ENCODE measurements at regions not wholly inside any gene's neighbourhood (a gene's known extent, or its start where the extent isn't known, plus 50 kb on each side); places are given as distances from the start of the nearest gene placed in this dataset.

DNA sequence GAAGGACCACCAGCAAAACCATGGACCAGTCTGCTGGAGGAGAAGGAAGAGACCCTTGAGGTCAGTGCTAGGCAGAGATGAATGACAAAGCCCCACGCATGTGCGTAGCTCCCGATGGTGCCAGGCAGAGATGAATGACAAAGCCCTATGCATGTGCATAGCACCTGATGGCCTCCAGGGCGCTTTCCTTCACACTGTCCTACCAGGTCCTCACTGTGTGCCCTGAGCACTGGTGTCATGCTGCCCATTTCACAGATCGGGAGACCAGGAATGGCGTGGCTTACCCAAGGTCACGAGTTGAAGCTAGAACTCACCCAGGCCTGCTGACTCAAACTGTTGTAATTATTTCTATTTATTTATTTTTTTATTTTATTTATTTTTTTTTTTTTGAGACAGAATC, 149.6 kb downstream of the KATNIP start:
- Mint-ChIP-seq H3K36me3 (ENCODE audit: low read depth) (peaks cover 23% of the 10 kb centered on the region), H3K4me3 (no peak overlapping the region), H3K9me3 (no peaks in the 10 kb centered on the region), H3K27me3 (no peaks in the 10 kb centered on the region), H3K27ac (no peak overlapping the region), H3K4me1 (ENCODE audit: low read depth) (no peaks in the 10 kb centered on the region)
- intact Hi-C loops (cut with DNase I, micrococcal nuclease): no loop called here
- DNase-seq (peak in 1 of 14 experiments; percentile 25), ATAC-seq (ENCODE audit: poor library complexity) (no peak)
- POLR2A ChIA-PET: no interaction called here
- H3K9me3 ChIP-seq (ENCODE audit: control insufficient read depth in 1 of 2, insufficient read depth in 1 of 2, low read length in 2 of 2): no peaks in the 10 kb centered on the region
- H3K36me3 ChIP-seq (ENCODE audit: insufficient read depth, low read length): peaks cover 20% of the 10 kb centered on the region
- TF ChIP-seq, protein P1, sequence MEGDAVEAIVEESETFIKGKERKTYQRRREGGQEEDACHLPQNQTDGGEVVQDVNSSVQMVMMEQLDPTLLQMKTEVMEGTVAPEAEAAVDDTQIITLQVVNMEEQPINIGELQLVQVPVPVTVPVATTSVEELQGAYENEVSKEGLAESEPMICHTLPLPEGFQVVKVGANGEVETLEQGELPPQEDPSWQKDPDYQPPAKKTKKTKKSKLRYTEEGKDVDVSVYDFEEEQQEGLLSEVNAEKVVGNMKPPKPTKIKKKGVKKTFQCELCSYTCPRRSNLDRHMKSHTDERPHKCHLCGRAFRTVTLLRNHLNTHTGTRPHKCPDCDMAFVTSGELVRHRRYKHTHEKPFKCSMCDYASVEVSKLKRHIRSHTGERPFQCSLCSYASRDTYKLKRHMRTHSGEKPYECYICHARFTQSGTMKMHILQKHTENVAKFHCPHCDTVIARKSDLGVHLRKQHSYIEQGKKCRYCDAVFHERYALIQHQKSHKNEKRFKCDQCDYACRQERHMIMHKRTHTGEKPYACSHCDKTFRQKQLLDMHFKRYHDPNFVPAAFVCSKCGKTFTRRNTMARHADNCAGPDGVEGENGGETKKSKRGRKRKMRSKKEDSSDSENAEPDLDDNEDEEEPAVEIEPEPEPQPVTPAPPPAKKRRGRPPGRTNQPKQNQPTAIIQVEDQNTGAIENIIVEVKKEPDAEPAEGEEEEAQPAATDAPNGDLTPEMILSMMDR (IDR thresholded peaks at IDR 0.05): no peak
- H3K27ac ChIP-seq (ENCODE audit: low read depth in 1 of 2, low read length in 2 of 2): no peak overlapping the region
- CTCF ChIA-PET: no interaction called here
- no peaks in the 10 kb centered on the region for H3K4me1 ChIP-seq (ENCODE audit: insufficient read depth, low read length)
- no peaks in the 10 kb centered on the region for H3K27me3 ChIP-seq (ENCODE audit: control insufficient read depth in 1 of 2, insufficient read depth in 2 of 2, low read length in 2 of 2)
- H3K4me3 ChIP-seq (ENCODE audit: low read length): no peak overlapping the region

- CTCF ChIA-PET: no interaction called here
- DNase-seq: peak in 1 of 14 experiments; percentile 20
These were observed 150.5 kb downstream of the KATNIP start for GRCh38 chr16:27700304-27700995.

GRCh38 chr16:27701381-27701780, 151.4 kb downstream of the KATNIP start:
- H3K4me1 ChIP-seq (ENCODE audit: insufficient read depth, low read length): no peaks in the 10 kb centered on the region
- H3K4me3 ChIP-seq (ENCODE audit: low read length): no peak overlapping the region
- peaks cover 20% of the 10 kb centered on the region for H3K36me3 ChIP-seq (ENCODE audit: insufficient read depth, low read length)
- H3K4me1 Mint-ChIP-seq (ENCODE audit: low read depth): no peaks in the 10 kb centered on the region
- no peaks in the 10 kb centered on the region for H3K27me3 ChIP-seq (ENCODE audit: control insufficient read depth in 1 of 2, insufficient read depth in 2 of 2, low read length in 2 of 2)
- no peaks in the 10 kb centered on the region for H3K9me3 Mint-ChIP-seq
- intact Hi-C loops (cut with DNase I, micrococcal nuclease): no loop called here
- DNase-seq (peak in 1 of 14 experiments; percentile 20), ATAC-seq (ENCODE audit: poor library complexity) (no peak)
- ChIA-PET CTCF (no interaction called here), POLR2A (no interaction called here)
- no peaks in the 10 kb centered on the region for H3K9me3 ChIP-seq (ENCODE audit: control insufficient read depth in 1 of 2, insufficient read depth in 1 of 2, low read length in 2 of 2)
- H3K27ac ChIP-seq (ENCODE audit: low read depth in 1 of 2, low read length in 2 of 2): no peak overlapping the region
- H3K27me3 Mint-ChIP-seq: no peaks in the 10 kb centered on the region
- TF ChIP-seq, protein P1 (IDR thresholded peaks at IDR 0.05): no peak
- no peak overlapping the region for H3K4me3 Mint-ChIP-seq
- H3K36me3 Mint-ChIP-seq (ENCODE audit: low read depth): peaks cover 28% of the 10 kb centered on the region
- no peak overlapping the region for H3K27ac Mint-ChIP-seq

More at GRCh38 chr16:27700304-27700995, 150.5 kb downstream of the KATNIP start:
- Mint-ChIP-seq H3K9me3 (no peaks in the 10 kb centered on the region), H3K4me3 (no peak overlapping the region), H3K27me3 (no peaks in the 10 kb centered on the region), H3K27ac (no peak overlapping the region), H3K36me3 (ENCODE audit: low read depth) (peaks cover 28% of the 10 kb centered on the region), H3K4me1 (ENCODE audit: low read depth) (no peaks in the 10 kb centered on the region)
- Histone ChIP-seq H3K27me3 (ENCODE audit: control insufficient read depth in 1 of 2, insufficient read depth in 2 of 2, low read length in 2 of 2) (no peaks in the 10 kb centered on the region), H3K9me3 (ENCODE audit: control insufficient read depth in 1 of 2, insufficient read depth in 1 of 2, low read length in 2 of 2) (no peaks in the 10 kb centered on the region), H3K36me3 (ENCODE audit: insufficient read depth, low read length) (peaks cover 20% of the 10 kb centered on the region), H3K4me1 (ENCODE audit: insufficient read depth, low read length) (no peaks in the 10 kb centered on the region), H3K4me3 (ENCODE audit: low read length) (no peak overlapping the region), H3K27ac (ENCODE audit: low read depth in 1 of 2, low read length in 2 of 2) (no peak overlapping the region)
- no peak for ATAC-seq (ENCODE audit: poor library complexity)
- intact Hi-C loops (cut with DNase I, micrococcal nuclease): no loop called here
- POLR2A ChIA-PET: no interaction called here
- TF ChIP-seq, protein P1 (IDR thresholded peaks at IDR 0.05): no peak

Data from CD4-positive, alpha-beta T cell (primary cell).